AG10803 (cell line): ENCODE measurements at regions not wholly inside any gene's neighbourhood (a gene's known extent, or its start where the extent isn't known, plus 50 kb on each side); places are given as distances from the start of the nearest gene placed in this dataset.
"Not testable (repeated sequence)": the region's sequence is repeated elsewhere in the genome, so short reads cannot be mapped to it uniquely, and the experiment has no call there.

Experiments
- DNase-seq: peaks from one replicate; pipeline ENCODE4 v3.0.0; 2010; ENCODE audit warnings: low read depth
- H3K4me3 ChIP-seq: 2 replicates; pipeline ENCODE4 v1.5.1; 2011; ENCODE audit warnings: mild to moderate bottlenecking, low read length, control low read depth
- CTCF ChIP-seq: conservative IDR thresholded peaks from 2 replicates; pipeline ENCODE4 v1.5.1; 2011; ENCODE audit warnings: mild to moderate bottlenecking, low read length, control low read depth, inconsistent platforms

GRCh38 chr3:176839466-176839865, 357.8 kb downstream of the TBL1XR1 start:
- H3K4me3 ChIP-seq, result no peak overlapping the region
- DNase-seq, result no peak
- TF ChIP-seq CTCF, result no peak

GRCh38 chr3:176827244-176827643, 370.0 kb downstream of the TBL1XR1 start:
- not testable (repeated sequence) for H3K4me3 ChIP-seq, DNase-seq

- no peak for DNase-seq
- no peak overlapping the region for H3K4me3 ChIP-seq
- TF ChIP-seq CTCF, result no peak
These were observed 372.5 kb downstream of the TBL1XR1 start for GRCh38 chr3:176824811-176825210.

GRCh38 chr3:176820764-176821163, 376.5 kb downstream of the TBL1XR1 start:
- DNase-seq, result no peak
- no peak for TF ChIP-seq CTCF
- H3K4me3 ChIP-seq, result no peak overlapping the region

- no peak overlapping the region for H3K4me3 ChIP-seq
- TF ChIP-seq CTCF, result no peak
- DNase-seq, result no peak
These were observed 380.3 kb downstream of the TBL1XR1 start for GRCh38 chr3:176816937-176817336.

- TF ChIP-seq CTCF, result peak; percentile 59
- H3K4me3 ChIP-seq, result no peak overlapping the region
- peak; percentile 29 for DNase-seq
These were observed 383.0 kb downstream of the TBL1XR1 start for GRCh38 chr3:176814285-176814684.

GRCh38 chr3:176807938-176808337, 389.3 kb downstream of the TBL1XR1 start:
- no peak for DNase-seq
- H3K4me3 ChIP-seq, result no peak overlapping the region
- TF ChIP-seq CTCF, result no peak

- no peak for DNase-seq
- H3K4me3 ChIP-seq, result no peak overlapping the region
- TF ChIP-seq CTCF, result no peak
These were observed 397.6 kb downstream of the TBL1XR1 start for GRCh38 chr3:176799675-176800074.
